HUES64 (cell line): ENCODE measurements at regions not wholly inside any gene's neighbourhood (a gene's known extent, or its start where the extent isn't known, plus 50 kb on each side); places are given as distances from the start of the nearest gene placed in this dataset.
"Not testable (repeated sequence)": the region's sequence is repeated elsewhere in the genome, so short reads cannot be mapped to it uniquely, and the experiment has no call there.

ENCODE experiments used
- H3K27ac ChIP-seq: 2 replicates; pipeline ENCODE4 v1.7.0; 2013; ENCODE audit warnings: low read depth, low read length, inconsistent platforms
- H3K27me3 ChIP-seq: 2 replicates; pipeline ENCODE4 v1.6.1; 2013; ENCODE audit warnings: mild to moderate bottlenecking, low read length; ENCODE audit not compliant: insufficient read depth
- H3K36me3 ChIP-seq: 2 replicates; pipeline ENCODE4 v1.6.1; 2013; ENCODE audit warnings: mild to moderate bottlenecking, low read length; ENCODE audit not compliant: insufficient read depth
- H3K4me1 ChIP-seq: 2 replicates; pipeline ENCODE4 v1.6.1; 2013; ENCODE audit warnings: mild to moderate bottlenecking, low read length, moderate library complexity; ENCODE audit not compliant: insufficient read depth
- H3K4me3 ChIP-seq: 2 replicates; pipeline ENCODE4 v1.5.1; 2013; ENCODE audit warnings: mild to moderate bottlenecking, low read length, moderate library complexity
- H3K9ac ChIP-seq: 2 replicates; pipeline ENCODE4 v1.6.1; 2013; ENCODE audit warnings: mild to moderate bottlenecking, low read depth, low read length
- H3K9me3 ChIP-seq: 2 replicates; pipeline ENCODE4 v1.6.1; 2013; ENCODE audit warnings: low read depth, low read length; ENCODE audit not compliant: insufficient read depth
- WGBS: fragments of 150-250, 120-280 bp; methylation state at CpG from one replicate; pipeline ENCODE4 v1.1.7; 2013; ENCODE audit warnings: missing lambda C conversion rate; 5-methylcytosine and 5-hydroxymethylcytosine counted together

DNA sequence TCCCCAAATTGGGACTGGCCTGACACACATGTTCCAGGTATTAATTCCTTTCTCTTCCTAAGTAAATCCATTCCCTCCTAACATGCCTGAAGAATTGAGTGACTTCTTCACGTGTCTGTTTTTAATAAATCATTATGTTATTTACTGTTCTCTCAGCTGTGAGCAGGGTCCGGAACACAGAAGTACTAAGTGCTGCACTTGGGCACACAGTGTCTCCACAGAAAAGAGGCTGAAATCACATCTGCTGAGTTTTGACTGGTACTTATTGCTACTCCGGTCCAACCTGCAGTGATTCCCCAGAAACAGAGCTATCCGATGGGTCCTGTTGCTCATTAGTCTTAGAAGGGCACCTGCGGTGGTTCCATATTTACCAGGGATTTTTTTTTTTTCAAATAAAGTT lies 202.6 kb downstream of the RBM46 start:
- H3K9ac ChIP-seq, result no peak overlapping the region
- WGBS, result 95% methylated on average over 5 of the region's 5 CpGs
- no peaks in the 10 kb centered on the region for H3K27me3 ChIP-seq
- H3K27ac ChIP-seq, result no peak overlapping the region
- no peaks in the 10 kb centered on the region for H3K4me1 ChIP-seq
- no peaks in the 10 kb centered on the region for H3K36me3 ChIP-seq
- H3K4me3 ChIP-seq, result no peak overlapping the region
- H3K9me3 ChIP-seq, result no peaks in the 10 kb centered on the region

- no peak overlapping the region for H3K4me3 ChIP-seq
- H3K9ac ChIP-seq, result no peak overlapping the region
- H3K36me3 ChIP-seq, result no peaks in the 10 kb centered on the region
- no peaks in the 10 kb centered on the region for H3K4me1 ChIP-seq
- WGBS, result 98% methylated on average over 3 of the region's 4 CpGs
- no peaks in the 10 kb centered on the region for H3K9me3 ChIP-seq
- no peaks in the 10 kb centered on the region for H3K27me3 ChIP-seq
- H3K27ac ChIP-seq, result no peak overlapping the region
Observed at GRCh38 chr4:154984148-154984547, 203.1 kb downstream of the RBM46 start.

GRCh38 chr4:154984616-154985015 lies 203.5 kb downstream of the RBM46 start:
- H3K9me3 ChIP-seq, result no peaks in the 10 kb centered on the region
- H3K36me3 ChIP-seq, result no peaks in the 10 kb centered on the region
- H3K27me3 ChIP-seq, result no peaks in the 10 kb centered on the region
- no CpG with 5 or more reads among the region's 1 CpG for WGBS
- H3K27ac ChIP-seq, result no peak overlapping the region
- H3K4me1 ChIP-seq, result no peaks in the 10 kb centered on the region
- H3K9ac ChIP-seq, result no peak overlapping the region
- H3K4me3 ChIP-seq, result no peak overlapping the region

- Histone ChIP-seq H3K4me3 (no peak overlapping the region), H3K9me3 (no peaks in the 10 kb centered on the region), H3K4me1 (no peaks in the 10 kb centered on the region), H3K9ac (no peak overlapping the region), H3K36me3 (no peaks in the 10 kb centered on the region), H3K27ac (no peak overlapping the region), H3K27me3 (no peaks in the 10 kb centered on the region)
- 77% methylated on average over 4 of the region's 5 CpGs for WGBS
Observed at GRCh38 chr4:154985673-154986072, 204.6 kb downstream of the RBM46 start.

GRCh38 chr4:154988511-154988910 lies 207.4 kb downstream of the RBM46 start:
- H3K4me1 ChIP-seq, result no peaks in the 10 kb centered on the region
- no peak overlapping the region for H3K4me3 ChIP-seq
- H3K27ac ChIP-seq, result no peak overlapping the region
- no peaks in the 10 kb centered on the region for H3K27me3 ChIP-seq
- no peaks in the 10 kb centered on the region for H3K36me3 ChIP-seq
- no peaks in the 10 kb centered on the region for H3K9me3 ChIP-seq
- WGBS, result 95% methylated on average over 3 of the region's 3 CpGs
- H3K9ac ChIP-seq, result no peak overlapping the region

GRCh38 chr4:154989511-154989910 lies 208.4 kb downstream of the RBM46 start:
- Histone ChIP-seq H3K9me3 (no peaks in the 10 kb centered on the region), H3K27ac (no peak overlapping the region), H3K27me3 (no peaks in the 10 kb centered on the region), H3K9ac (no peak overlapping the region), H3K4me3 (no peak overlapping the region), H3K4me1 (no peaks in the 10 kb centered on the region), H3K36me3 (no peaks in the 10 kb centered on the region)
- WGBS, result 88% methylated on average over 6 of the region's 6 CpGs

DNA sequence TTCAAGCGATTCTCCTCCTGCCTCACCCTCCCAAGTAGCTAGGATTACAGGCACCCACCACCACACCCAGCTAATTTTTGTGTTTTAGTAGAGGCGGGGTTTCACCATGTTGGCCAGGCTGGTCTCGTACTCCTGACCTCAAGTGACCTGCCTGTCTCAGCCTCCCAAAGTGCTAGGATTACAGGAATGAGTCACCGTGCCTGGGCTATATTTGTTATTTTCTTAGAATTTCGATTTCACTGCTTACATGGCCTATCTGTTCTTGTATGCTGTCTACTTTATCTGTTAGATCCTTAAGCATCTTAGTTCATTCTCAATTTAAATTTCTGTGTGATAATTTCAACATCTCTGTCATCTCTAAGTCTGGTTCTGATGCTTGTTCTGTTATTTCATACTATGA lies 210.6 kb upstream of the NPY2R start:
- not testable (repeated sequence) for H3K4me1 ChIP-seq, H3K4me3 ChIP-seq, H3K9ac ChIP-seq, H3K36me3 ChIP-seq, H3K9me3 ChIP-seq, H3K27me3 ChIP-seq, H3K27ac ChIP-seq
- 87% methylated on average over 5 of the region's 5 CpGs for WGBS

- WGBS, result 95% methylated on average over 3 of the region's 3 CpGs
- Histone ChIP-seq H3K36me3 (no peaks in the 10 kb centered on the region), H3K27ac (no peak overlapping the region), H3K9ac (no peak overlapping the region), H3K27me3 (no peaks in the 10 kb centered on the region), H3K9me3 (no peaks in the 10 kb centered on the region), H3K4me1 (no peaks in the 10 kb centered on the region), H3K4me3 (no peak overlapping the region)
Observed at GRCh38 chr4:154998284-154998683, 210.2 kb upstream of the NPY2R start.

- no peaks in the 10 kb centered on the region for H3K36me3 ChIP-seq
- H3K27ac ChIP-seq, result no peak overlapping the region
- no peaks in the 10 kb centered on the region for H3K4me1 ChIP-seq
- no CpG with 5 or more reads among the region's 1 CpG for WGBS
- no peaks in the 10 kb centered on the region for H3K9me3 ChIP-seq
- no peaks in the 10 kb centered on the region for H3K27me3 ChIP-seq
- H3K9ac ChIP-seq, result no peak overlapping the region
- no peak overlapping the region for H3K4me3 ChIP-seq
Observed at GRCh38 chr4:154998773-154999172, 209.7 kb upstream of the NPY2R start.

DNA sequence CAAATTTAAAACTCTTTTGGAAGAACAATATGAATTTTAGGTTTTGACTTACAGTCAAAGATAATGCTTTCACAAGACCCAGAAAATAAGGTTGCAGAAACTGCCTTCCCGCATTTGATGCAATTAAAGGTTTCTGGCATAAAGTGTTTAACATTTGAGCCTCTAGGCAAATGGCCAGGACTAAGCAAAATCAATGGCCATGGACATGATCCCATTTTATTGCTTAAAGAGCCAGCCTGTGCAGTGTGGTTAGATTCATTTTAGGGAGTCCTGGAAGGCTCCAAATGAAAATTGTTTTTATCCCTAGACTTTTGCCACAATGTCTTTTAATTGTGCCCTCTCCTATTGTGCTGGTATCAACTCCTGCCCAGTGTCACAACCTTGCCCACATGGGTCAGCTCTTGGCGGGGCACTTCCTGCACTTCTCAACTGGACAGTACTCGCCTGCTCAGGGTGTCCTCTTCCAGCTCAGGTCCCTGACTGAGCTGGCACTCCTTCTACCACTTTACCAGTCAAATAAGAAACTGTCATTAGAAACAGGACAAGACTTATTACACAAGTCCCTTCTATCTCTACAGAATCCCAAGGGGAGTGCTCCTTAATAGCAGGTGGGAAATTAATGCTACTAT lies 208.4 kb upstream of the NPY2R start:
- Histone ChIP-seq H3K4me1 (no peaks in the 10 kb centered on the region), H3K27ac (no peak overlapping the region), H3K27me3 (no peaks in the 10 kb centered on the region), H3K9ac (no peak overlapping the region), H3K4me3 (no peak overlapping the region), H3K36me3 (no peaks in the 10 kb centered on the region), H3K9me3 (no peaks in the 10 kb centered on the region)
- WGBS, result 93% methylated on average over 3 of the region's 3 CpGs

DNA sequence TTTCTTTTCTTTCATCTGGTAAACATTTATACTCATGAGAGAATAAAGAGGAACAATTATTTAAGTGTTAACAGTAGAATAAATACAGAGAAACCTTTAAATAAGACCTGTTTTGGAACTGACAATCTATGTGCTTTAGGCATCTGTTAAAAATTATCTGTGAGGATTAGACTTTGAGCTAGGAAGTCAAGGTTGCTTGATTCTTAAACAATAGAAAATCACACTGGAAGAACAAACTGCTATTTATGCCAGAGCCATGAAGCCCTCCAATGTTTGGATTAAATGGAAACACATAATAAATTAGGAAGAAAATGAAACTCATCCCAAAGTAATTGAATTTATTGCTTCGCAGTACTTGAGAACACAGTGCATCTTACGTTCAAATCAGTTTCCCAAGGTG lies 207.2 kb upstream of the NPY2R start:
- Histone ChIP-seq H3K4me1 (no peaks in the 10 kb centered on the region; the same call in 1 of the 2 replicates), H3K27ac (no peak overlapping the region), H3K9ac (no peak overlapping the region), H3K4me3 (no peak overlapping the region), H3K9me3 (no peaks in the 10 kb centered on the region), H3K27me3 (no peaks in the 10 kb centered on the region), H3K36me3 (no peaks in the 10 kb centered on the region)
- WGBS, result 95% methylated on average over 2 of the region's 2 CpGs
